Panc1 (cell line): ENCODE measurements at regions not wholly inside any gene's neighbourhood (a gene's known extent, or its start where the extent isn't known, plus 50 kb on each side); places are given as distances from the start of the nearest gene placed in this dataset.

Source experiments
- ATAC-seq: fragments of 200-7000 bp; cut with Tn5 transposase; 2 replicates; pipeline ENCODE4 v1.9.1; 2020; ENCODE audit warnings: mild to moderate bottlenecking, moderate library complexity
- BruUV-seq: library from RNA; stranded (reverse); fragments of 400-500 nt; replicated peaks from 2 replicates; lab custom pipeline; 2021; lab: Mats Ljungman, UMichigan
- CTCF ChIA-PET: fragments of 300-600 bp; sonication (Branson Sonifier 250); formaldehyde crosslinking; loops from one replicate; lab custom pipeline; 2022; ENCODE audit warnings: antibody characterized with exemption; lab: Charles Lee
- POLR2A ChIA-PET: fragments of 300-600 bp; sonication (Branson Sonifier 250); formaldehyde crosslinking; loops from one replicate; lab custom pipeline; 2022; ENCODE audit warnings: antibody characterized with exemption; lab: Charles Lee
- DNase-seq: peaks from one replicate; pipeline ENCODE4 v3.0.0-alpha.2; 2010; ENCODE audit warnings: low read depth, low spot score
- H3K27ac ChIP-seq: 2 replicates; pipeline ENCODE4 v1.5.1; 2011; ENCODE audit warnings: mild to moderate bottlenecking, low read length, inconsistent platforms
- H3K27me3 ChIP-seq: fragments of 200-500 bp; sonication (Bioruptor generic); 2 replicates; pipeline ENCODE4 v1.6.0; 2014; ENCODE audit warnings: low read length, inconsistent platforms; ENCODE audit not compliant: control insufficient read depth, insufficient read depth
- H3K36me3 ChIP-seq: fragments of 200-500 bp; sonication (Bioruptor generic); 2 replicates; pipeline ENCODE4 v1.5.1; 2014; ENCODE audit warnings: inconsistent platforms, mild to moderate bottlenecking, low read length, moderate library complexity; ENCODE audit not compliant: control insufficient read depth, insufficient read depth
- H3K4me1 ChIP-seq: 2 replicates; pipeline ENCODE4 v1.5.1; 2011; ENCODE audit warnings: inconsistent platforms, mild to moderate bottlenecking, low read length, moderate library complexity; ENCODE audit not compliant: control insufficient read depth, insufficient read depth
- H3K4me3 ChIP-seq, 2 experiments: 2 replicates each; pipeline ENCODE4 v1.5.1; 2011 to 2012; ENCODE audit warnings: low read depth in 2 of 2, low read length in 2 of 2, mild to moderate bottlenecking in 2 of 2, inconsistent platforms in 1 of 2, moderate library complexity in 1 of 2
- H3K9me3 ChIP-seq: fragments of 200-500 bp; sonication (Bioruptor generic); 2 replicates; pipeline ENCODE4 v1.5.1; 2014; ENCODE audit warnings: low read depth, mild to moderate bottlenecking, inconsistent platforms, low read length, moderate library complexity; ENCODE audit not compliant: control insufficient read depth, insufficient read depth
- CTCF ChIP-seq: fragments of 450-650 bp; IDR thresholded peaks from 2 replicates; pipeline ENCODE4 v1.5.1; 2017; ENCODE audit warnings: mild to moderate bottlenecking
- POLR2AphosphoS5 ChIP-seq: IDR thresholded peaks from 2 replicates; pipeline ENCODE4 v1.6.1; 2012; ENCODE audit warnings: mild to moderate bottlenecking, low read depth, low read length, moderate library complexity
- REST ChIP-seq, 2 experiments: IDR thresholded peaks; 2 replicates each; pipeline ENCODE4 v1.6.1; 2011 to 2012; ENCODE audit warnings: low read depth in 2 of 2, control low read depth in 1 of 2, low read length in 1 of 2, mild to moderate bottlenecking in 1 of 2, moderate library complexity in 1 of 2; ENCODE audit not compliant: insufficient read depth in 1 of 2
- SIN3A ChIP-seq: IDR thresholded peaks from 2 replicates; pipeline ENCODE4 v1.6.1; 2012; ENCODE audit warnings: low read depth, mild to moderate bottlenecking, low read length, moderate library complexity, borderline replicate concordance; ENCODE audit not compliant: insufficient read depth
- TCF7L2 ChIP-seq: IDR thresholded peaks from 2 replicates; pipeline ENCODE4 v1.6.1; 2011; ENCODE audit warnings: mild to moderate bottlenecking, low read depth, low read length, inconsistent platforms
- in situ Hi-C: cut with HindIII; loops from 2 replicates; pipeline ENCODE4 v1.10.0; 2016; ENCODE audit warnings: low sequenced_read_pairs, low pct_unique_long_range_greater_than_20kb
- intact Hi-C: fragments of 100-400 bp; cut with micrococcal nuclease; formaldehyde crosslinking; loops from one replicate; pipeline ENCODE4 v1.10.0; 2022; ENCODE audit not compliant: unreplicated experiment

- TF ChIP-seq CTCF (no peak), POLR2AphosphoS5 (no peak), TCF7L2 (no peak)
- Histone ChIP-seq H3K36me3 (no peaks in the 10 kb centered on the region), H3K9me3 (no peaks in the 10 kb centered on the region), H3K4me3 (no peak overlapping the region), H3K27ac (no peak overlapping the region), H3K27me3 (no peaks in the 10 kb centered on the region), H3K4me1 (no peaks in the 10 kb centered on the region)
- intact Hi-C loops = no loop called here
- POLR2A ChIA-PET = no interaction called here
- BruUV-seq = no TSS peak
- in situ Hi-C loops = no loop called here
- CTCF ChIA-PET = no interaction called here
- no peak for DNase-seq
- ATAC-seq = no peak
Measured at GRCh38 chr2:198498048-198498447, 693.7 kb downstream of the PLCL1 start.

GRCh38 chr2:198494931-198495330 is 690.5 kb downstream of the PLCL1 start:
- H3K36me3 ChIP-seq = no peaks in the 10 kb centered on the region
- no peak overlapping the region for H3K4me3 ChIP-seq
- ATAC-seq = no peak
- ChIA-PET CTCF (no interaction called here), POLR2A (no interaction called here)
- intact Hi-C loops (no loop called here), in situ Hi-C loops (no loop called here)
- no peaks in the 10 kb centered on the region for H3K27me3 ChIP-seq
- H3K27ac ChIP-seq = no peak overlapping the region
- H3K9me3 ChIP-seq = no peaks in the 10 kb centered on the region
- no peaks in the 10 kb centered on the region for H3K4me1 ChIP-seq
- no TSS peak for BruUV-seq
- no peak for DNase-seq
- TF ChIP-seq POLR2AphosphoS5 (no peak), SIN3A (no peak), REST (IDR thresholded peaks at IDR 0.05; ENCODE audit: insufficient read depth in 1 of 2, low read depth in 2 of 2, low read length in 1 of 2) (no peak), CTCF (no peak), TCF7L2 (no peak)

GRCh38 chr2:198490748-198491147 is 686.4 kb downstream of the PLCL1 start:
- DNase-seq (no peak), ATAC-seq (no peak)
- H3K36me3 ChIP-seq = no peaks in the 10 kb centered on the region
- no peaks in the 10 kb centered on the region for H3K27me3 ChIP-seq
- intact Hi-C loops = no loop called here
- no TSS peak for BruUV-seq
- no peaks in the 10 kb centered on the region for H3K4me1 ChIP-seq
- in situ Hi-C loops = no loop called here
- ChIA-PET CTCF (no interaction called here), POLR2A (no interaction called here)
- TF ChIP-seq REST (IDR thresholded peaks at IDR 0.05; ENCODE audit: insufficient read depth in 1 of 2, low read depth in 2 of 2, low read length in 1 of 2) (no peak), SIN3A (no peak)
- no peak overlapping the region for H3K4me3 ChIP-seq
- no peak overlapping the region for H3K27ac ChIP-seq
- H3K9me3 ChIP-seq = no peaks in the 10 kb centered on the region
